ENCODE measurements at regions not wholly inside any gene's neighbourhood (a gene's known extent, or its start where the extent isn't known, plus 50 kb on each side); places are given as distances from the start of the nearest gene placed in this dataset.
A peak's percentile ranks its signal among the peaks of the same experiment; 100 is the strongest.

DNA sequence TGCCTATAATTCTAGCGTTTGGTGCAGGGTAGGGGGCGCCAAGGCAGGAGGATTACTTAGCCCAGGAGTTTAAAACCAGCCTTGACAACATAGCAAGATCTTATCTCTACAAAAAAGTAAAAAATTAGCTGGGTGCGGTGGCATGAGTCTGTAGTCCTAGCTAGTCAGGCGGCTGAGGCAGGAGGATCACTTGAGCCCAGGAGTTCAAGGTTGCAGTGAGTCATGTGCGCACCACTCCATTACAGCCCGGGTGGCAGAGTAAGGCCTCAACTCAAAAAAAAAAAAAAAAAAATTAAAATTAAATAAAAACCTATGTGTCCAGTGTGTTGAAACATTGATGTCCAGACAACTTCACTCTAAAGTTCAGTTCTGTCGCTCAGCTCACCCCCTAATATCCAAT lies 78.2 kb upstream of the SOX2 start:
- no peak overlapping the region for H3K27ac ChIP-seq (ENCODE audit: low read depth, low read length)
- H3K27me3 ChIP-seq (ENCODE audit: insufficient read depth, low read length): no peaks in the 10 kb centered on the region
- H3K4me1 ChIP-seq (ENCODE audit: insufficient read depth, low read length): peaks cover 23% of the 10 kb centered on the region
- no peak overlapping the region for H2AFZ ChIP-seq (ENCODE audit: low read length)
- H3K4me2 ChIP-seq (ENCODE audit: insufficient read depth, low read length): no peak overlapping the region
- no peaks in the 10 kb centered on the region for H3K79me2 ChIP-seq (ENCODE audit: insufficient read depth, low read length)
- TF ChIP-seq, protein P1, sequence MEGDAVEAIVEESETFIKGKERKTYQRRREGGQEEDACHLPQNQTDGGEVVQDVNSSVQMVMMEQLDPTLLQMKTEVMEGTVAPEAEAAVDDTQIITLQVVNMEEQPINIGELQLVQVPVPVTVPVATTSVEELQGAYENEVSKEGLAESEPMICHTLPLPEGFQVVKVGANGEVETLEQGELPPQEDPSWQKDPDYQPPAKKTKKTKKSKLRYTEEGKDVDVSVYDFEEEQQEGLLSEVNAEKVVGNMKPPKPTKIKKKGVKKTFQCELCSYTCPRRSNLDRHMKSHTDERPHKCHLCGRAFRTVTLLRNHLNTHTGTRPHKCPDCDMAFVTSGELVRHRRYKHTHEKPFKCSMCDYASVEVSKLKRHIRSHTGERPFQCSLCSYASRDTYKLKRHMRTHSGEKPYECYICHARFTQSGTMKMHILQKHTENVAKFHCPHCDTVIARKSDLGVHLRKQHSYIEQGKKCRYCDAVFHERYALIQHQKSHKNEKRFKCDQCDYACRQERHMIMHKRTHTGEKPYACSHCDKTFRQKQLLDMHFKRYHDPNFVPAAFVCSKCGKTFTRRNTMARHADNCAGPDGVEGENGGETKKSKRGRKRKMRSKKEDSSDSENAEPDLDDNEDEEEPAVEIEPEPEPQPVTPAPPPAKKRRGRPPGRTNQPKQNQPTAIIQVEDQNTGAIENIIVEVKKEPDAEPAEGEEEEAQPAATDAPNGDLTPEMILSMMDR (IDR thresholded peaks at IDR 0.05; ENCODE audit: extremely low read depth, low read depth, low read length): no peak
- no peaks in the 10 kb centered on the region for H4K20me1 ChIP-seq (ENCODE audit: insufficient read depth, low read length)
- no peak overlapping the region for H3K4me3 ChIP-seq (ENCODE audit: insufficient read depth, low read length)
- H3K9me3 ChIP-seq (ENCODE audit: low read depth, low read length): no peaks in the 10 kb centered on the region
- no peaks in the 10 kb centered on the region for H3K36me3 ChIP-seq (ENCODE audit: insufficient read depth, low read length)
- DNase-seq (ENCODE audit: insufficient read length, low spot score, missing footprints): no peak

DNA sequence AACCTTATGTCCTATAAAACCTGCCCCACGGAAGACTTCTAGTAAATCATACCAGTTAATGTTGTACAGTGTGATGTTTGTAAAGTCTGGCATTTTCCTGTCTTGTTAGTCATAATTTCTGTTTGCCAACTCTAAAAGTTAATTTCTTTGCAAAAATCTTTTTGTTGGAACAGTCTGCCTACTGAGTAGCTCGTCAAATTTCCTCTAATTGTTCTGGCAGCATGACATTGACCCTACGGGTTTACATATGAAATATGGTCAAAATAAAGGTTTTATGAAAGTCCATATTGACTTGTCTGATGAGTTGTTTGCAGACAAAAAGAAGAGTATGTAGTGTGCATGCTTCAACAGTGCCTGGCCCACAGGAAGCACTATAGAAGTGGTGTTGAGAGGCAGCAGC lies 79.8 kb upstream of the SOX2 start:
- H3K36me3 ChIP-seq (ENCODE audit: insufficient read depth, low read length): no peaks in the 10 kb centered on the region
- H3K4me3 ChIP-seq (ENCODE audit: insufficient read depth, low read length): no peak overlapping the region
- H2AFZ ChIP-seq (ENCODE audit: low read length): peak overlapping the region; percentile 54
- no peaks in the 10 kb centered on the region for H3K79me2 ChIP-seq (ENCODE audit: insufficient read depth, low read length)
- H3K4me1 ChIP-seq (ENCODE audit: insufficient read depth, low read length): peaks cover 23% of the 10 kb centered on the region
- H4K20me1 ChIP-seq (ENCODE audit: insufficient read depth, low read length): no peaks in the 10 kb centered on the region
- H3K4me2 ChIP-seq (ENCODE audit: insufficient read depth, low read length): no peak overlapping the region
- H3K9me3 ChIP-seq (ENCODE audit: low read depth, low read length): no peaks in the 10 kb centered on the region
- TF ChIP-seq, protein P1 (IDR thresholded peaks at IDR 0.05; ENCODE audit: extremely low read depth, low read depth, low read length): no peak
- no peak overlapping the region for H3K27ac ChIP-seq (ENCODE audit: low read depth, low read length)
- no peak for DNase-seq (ENCODE audit: insufficient read length, low spot score, missing footprints)
- H3K27me3 ChIP-seq (ENCODE audit: insufficient read depth, low read length): no peaks in the 10 kb centered on the region

DNA sequence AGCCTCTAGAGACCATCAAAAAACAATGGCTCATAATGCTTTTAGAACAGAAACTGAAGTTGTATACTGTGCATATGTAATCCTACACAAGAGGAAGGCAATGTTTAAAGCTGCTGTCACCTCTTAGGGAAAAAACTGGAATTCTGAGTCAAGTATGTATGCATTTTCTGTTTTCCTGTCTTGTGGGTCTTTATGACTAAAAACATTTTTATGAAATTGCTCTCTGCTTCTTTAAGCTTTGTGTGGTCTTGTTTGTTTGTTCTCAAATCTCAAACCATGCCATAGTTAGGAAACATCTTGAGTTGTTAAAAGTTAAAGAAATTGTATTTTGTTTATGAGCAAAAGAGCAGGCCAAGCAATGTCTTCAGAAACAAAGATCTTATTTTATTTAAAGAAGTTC lies 80.9 kb upstream of the SOX2 start:
- Histone ChIP-seq H3K4me2 (ENCODE audit: insufficient read depth, low read length) (no peak overlapping the region), H3K36me3 (ENCODE audit: insufficient read depth, low read length) (no peaks in the 10 kb centered on the region), H3K4me1 (ENCODE audit: insufficient read depth, low read length) (peaks cover 23% of the 10 kb centered on the region), H3K27ac (ENCODE audit: low read depth, low read length) (no peak overlapping the region), H2AFZ (ENCODE audit: low read length) (no peak overlapping the region), H4K20me1 (ENCODE audit: insufficient read depth, low read length) (no peaks in the 10 kb centered on the region), H3K79me2 (ENCODE audit: insufficient read depth, low read length) (no peaks in the 10 kb centered on the region), H3K9me3 (ENCODE audit: low read depth, low read length) (no peaks in the 10 kb centered on the region), H3K4me3 (ENCODE audit: insufficient read depth, low read length) (no peak overlapping the region), H3K27me3 (ENCODE audit: insufficient read depth, low read length) (no peaks in the 10 kb centered on the region)
- TF ChIP-seq, protein P1 (IDR thresholded peaks at IDR 0.05; ENCODE audit: extremely low read depth, low read depth, low read length): no peak
- DNase-seq (ENCODE audit: insufficient read length, low spot score, missing footprints): peak; percentile 47

DNA sequence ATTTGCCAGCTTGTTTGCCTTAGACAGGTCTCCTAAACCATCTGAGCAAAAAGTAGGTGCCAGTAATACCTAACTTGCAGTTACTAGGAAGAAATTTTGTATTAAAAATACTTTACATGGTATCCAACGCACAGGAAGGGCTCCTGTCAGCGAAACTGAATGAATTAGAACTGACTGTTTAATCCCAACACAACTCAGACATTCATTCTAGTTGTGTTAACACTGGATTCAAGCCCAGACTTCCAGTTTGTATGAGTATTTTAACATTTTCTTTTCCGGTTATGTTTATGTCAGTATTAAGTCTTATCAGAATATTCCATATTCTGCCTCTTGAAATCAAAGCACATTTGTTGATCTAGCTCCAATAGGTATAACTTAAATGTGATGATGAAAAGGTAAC lies 82.0 kb upstream of the SOX2 start:
- Histone ChIP-seq H2AFZ (ENCODE audit: low read length) (peak overlapping the region; percentile 60), H3K36me3 (ENCODE audit: insufficient read depth, low read length) (no peaks in the 10 kb centered on the region), H3K9me3 (ENCODE audit: low read depth, low read length) (no peaks in the 10 kb centered on the region), H3K4me1 (ENCODE audit: insufficient read depth, low read length) (peaks cover 24% of the 10 kb centered on the region), H3K4me3 (ENCODE audit: insufficient read depth, low read length) (no peak overlapping the region), H3K4me2 (ENCODE audit: insufficient read depth, low read length) (peak overlapping the region; percentile 43), H4K20me1 (ENCODE audit: insufficient read depth, low read length) (no peaks in the 10 kb centered on the region), H3K27me3 (ENCODE audit: insufficient read depth, low read length) (no peaks in the 10 kb centered on the region), H3K79me2 (ENCODE audit: insufficient read depth, low read length) (no peaks in the 10 kb centered on the region), H3K27ac (ENCODE audit: low read depth, low read length) (peak overlapping the region; percentile 71)
- TF ChIP-seq, protein P1 (IDR thresholded peaks at IDR 0.05; ENCODE audit: extremely low read depth, low read depth, low read length): no peak
- no peak for DNase-seq (ENCODE audit: insufficient read length, low spot score, missing footprints)

All from osteoblast (primary cell).